GM23338 (cell line): ENCODE measurements at regions not wholly inside any gene's neighbourhood (a gene's known extent, or its start where the extent isn't known, plus 50 kb on each side); places are given as distances from the start of the nearest gene placed in this dataset.

Source experiments
- CREB1 ChIP-seq: fragments of 250-450 bp; sonication (Bioruptor Pico); IDR thresholded peaks from 2 replicates; pipeline ENCODE4 v1.5.0; 2020; ENCODE audit warnings: low read depth, mild to moderate bottlenecking, moderate library complexity
- EZH2 ChIP-seq: fragments of 200-600 bp; sonication (generic); IDR thresholded peaks from one replicate; pipeline ENCODE4 v1.8.0; 2017; ENCODE audit warnings: antibody characterized with exemption, mild to moderate bottlenecking, low read depth; ENCODE audit not compliant: unreplicated experiment
- EZH2phosphoT487 ChIP-seq: fragments of 200-600 bp; sonication (generic); IDR thresholded peaks from one replicate; pipeline ENCODE4 v1.8.1; 2018; ENCODE audit warnings: antibody characterized with exemption; ENCODE audit not compliant: unreplicated experiment
- NANOG ChIP-seq: IDR thresholded peaks from 2 replicates; pipeline ENCODE4 v1.6.1; 2016; ENCODE audit warnings: antibody characterized with exemption, borderline replicate concordance
- POLR2AphosphoS5 ChIP-seq: IDR thresholded peaks from 2 replicates; pipeline ENCODE4 v1.6.1; 2016; ENCODE audit warnings: antibody characterized with exemption, low read depth
- ZNF331 ChIP-seq: fragments of 250-450 bp; sonication (Bioruptor Pico); IDR thresholded peaks from 2 replicates; pipeline ENCODE4 v1.5.0; 2020; ENCODE audit warnings: low read depth, mild to moderate bottlenecking, moderate library complexity
- TF ChIP-seq, protein P1 (sequence below), 2 experiments: fragments of 200-600 bp in 1 of 2; sonication (generic) in 1 of 2; conservative IDR thresholded peaks; 2 replicates each; pipeline versions ENCODE4 v1.5.1 to v1.6.1; 2016 to 2017; ENCODE audit warnings: antibody characterized with exemption in 2 of 2, low read depth in 2 of 2, mild to moderate bottlenecking in 2 of 2, moderate library complexity in 1 of 2
- TF ChIP-seq, protein P2 (sequence below): IDR thresholded peaks from one replicate; pipeline ENCODE4 v1.6.1; 2018; ENCODE audit warnings: antibody characterized with exemption; ENCODE audit not compliant: unreplicated experiment

DNA sequence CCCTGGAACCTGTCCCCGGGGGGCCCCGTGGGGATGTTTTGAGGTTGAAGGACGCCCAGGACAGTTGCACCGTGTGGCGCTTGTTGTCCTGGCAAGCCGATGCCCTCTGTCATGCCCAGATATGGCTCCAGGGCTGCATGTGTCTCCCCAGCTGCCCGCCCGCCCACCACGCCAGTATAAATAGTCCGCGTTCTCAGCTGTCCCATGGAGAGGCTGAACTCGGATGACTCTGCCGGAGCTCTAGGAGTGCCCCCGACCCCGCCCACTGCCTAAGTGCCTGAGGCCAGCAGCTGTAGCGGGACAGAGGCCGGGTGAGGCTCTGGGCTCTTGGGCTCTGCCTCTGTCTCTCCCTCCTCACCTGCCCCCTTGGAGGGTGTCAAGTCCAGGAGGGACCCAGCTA lies 83.0 kb upstream of the GATA5 start:
- TF ChIP-seq, protein P1, sequence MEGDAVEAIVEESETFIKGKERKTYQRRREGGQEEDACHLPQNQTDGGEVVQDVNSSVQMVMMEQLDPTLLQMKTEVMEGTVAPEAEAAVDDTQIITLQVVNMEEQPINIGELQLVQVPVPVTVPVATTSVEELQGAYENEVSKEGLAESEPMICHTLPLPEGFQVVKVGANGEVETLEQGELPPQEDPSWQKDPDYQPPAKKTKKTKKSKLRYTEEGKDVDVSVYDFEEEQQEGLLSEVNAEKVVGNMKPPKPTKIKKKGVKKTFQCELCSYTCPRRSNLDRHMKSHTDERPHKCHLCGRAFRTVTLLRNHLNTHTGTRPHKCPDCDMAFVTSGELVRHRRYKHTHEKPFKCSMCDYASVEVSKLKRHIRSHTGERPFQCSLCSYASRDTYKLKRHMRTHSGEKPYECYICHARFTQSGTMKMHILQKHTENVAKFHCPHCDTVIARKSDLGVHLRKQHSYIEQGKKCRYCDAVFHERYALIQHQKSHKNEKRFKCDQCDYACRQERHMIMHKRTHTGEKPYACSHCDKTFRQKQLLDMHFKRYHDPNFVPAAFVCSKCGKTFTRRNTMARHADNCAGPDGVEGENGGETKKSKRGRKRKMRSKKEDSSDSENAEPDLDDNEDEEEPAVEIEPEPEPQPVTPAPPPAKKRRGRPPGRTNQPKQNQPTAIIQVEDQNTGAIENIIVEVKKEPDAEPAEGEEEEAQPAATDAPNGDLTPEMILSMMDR (conservative IDR thresholded peaks at IDR 0.05; ENCODE audit: low read depth in 2 of 2), result no peak
- TF ChIP-seq POLR2AphosphoS5, result no peak
- TF ChIP-seq EZH2, result no peak
- TF ChIP-seq, protein P2, sequence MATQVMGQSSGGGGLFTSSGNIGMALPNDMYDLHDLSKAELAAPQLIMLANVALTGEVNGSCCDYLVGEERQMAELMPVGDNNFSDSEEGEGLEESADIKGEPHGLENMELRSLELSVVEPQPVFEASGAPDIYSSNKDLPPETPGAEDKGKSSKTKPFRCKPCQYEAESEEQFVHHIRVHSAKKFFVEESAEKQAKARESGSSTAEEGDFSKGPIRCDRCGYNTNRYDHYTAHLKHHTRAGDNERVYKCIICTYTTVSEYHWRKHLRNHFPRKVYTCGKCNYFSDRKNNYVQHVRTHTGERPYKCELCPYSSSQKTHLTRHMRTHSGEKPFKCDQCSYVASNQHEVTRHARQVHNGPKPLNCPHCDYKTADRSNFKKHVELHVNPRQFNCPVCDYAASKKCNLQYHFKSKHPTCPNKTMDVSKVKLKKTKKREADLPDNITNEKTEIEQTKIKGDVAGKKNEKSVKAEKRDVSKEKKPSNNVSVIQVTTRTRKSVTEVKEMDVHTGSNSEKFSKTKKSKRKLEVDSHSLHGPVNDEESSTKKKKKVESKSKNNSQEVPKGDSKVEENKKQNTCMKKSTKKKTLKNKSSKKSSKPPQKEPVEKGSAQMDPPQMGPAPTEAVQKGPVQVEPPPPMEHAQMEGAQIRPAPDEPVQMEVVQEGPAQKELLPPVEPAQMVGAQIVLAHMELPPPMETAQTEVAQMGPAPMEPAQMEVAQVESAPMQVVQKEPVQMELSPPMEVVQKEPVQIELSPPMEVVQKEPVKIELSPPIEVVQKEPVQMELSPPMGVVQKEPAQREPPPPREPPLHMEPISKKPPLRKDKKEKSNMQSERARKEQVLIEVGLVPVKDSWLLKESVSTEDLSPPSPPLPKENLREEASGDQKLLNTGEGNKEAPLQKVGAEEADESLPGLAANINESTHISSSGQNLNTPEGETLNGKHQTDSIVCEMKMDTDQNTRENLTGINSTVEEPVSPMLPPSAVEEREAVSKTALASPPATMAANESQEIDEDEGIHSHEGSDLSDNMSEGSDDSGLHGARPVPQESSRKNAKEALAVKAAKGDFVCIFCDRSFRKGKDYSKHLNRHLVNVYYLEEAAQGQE, result no peak
- no peak for TF ChIP-seq CREB1 (CRISPR knock-in tag)
- TF ChIP-seq NANOG, result no peak
- TF ChIP-seq ZNF331, result no peak
- no peak for TF ChIP-seq EZH2phosphoT487
